AG08396 (cell line): ENCODE measurements at regions not wholly inside any gene's neighbourhood (a gene's known extent, or its start where the extent isn't known, plus 50 kb on each side); places are given as distances from the start of the nearest gene placed in this dataset.
"Not testable (repeated sequence)": the region's sequence is repeated elsewhere in the genome, so short reads cannot be mapped to it uniquely, and the experiment has no call there.

Source experiments
- DNase-seq: peaks from one replicate; pipeline ENCODE4 v3.0.0; 2012; ENCODE audit warnings: low spot score, mixed read lengths

GRCh38 chr4:141851246-141851891 is 215.0 kb downstream of the IL15 start:
- no peak for DNase-seq

GRCh38 chr4:141853091-141853764 is 216.8 kb downstream of the IL15 start:
- no peak for DNase-seq

GRCh38 chr4:141858437-141858836 is 222.1 kb downstream of the IL15 start:
- no peak for DNase-seq

GRCh38 chr4:141860974-141861373 is 224.6 kb downstream of the IL15 start:
- no peak for DNase-seq

- DNase-seq: no peak
Measured at GRCh38 chr4:141870152-141870551, 233.8 kb downstream of the IL15 start.

GRCh38 chr4:141871086-141871770 is 234.8 kb downstream of the IL15 start:
- no peak for DNase-seq

GRCh38 chr4:141882650-141883049 is 246.3 kb downstream of the IL15 start:
- DNase-seq: not testable (repeated sequence)

GRCh38 chr4:141884070-141884469 is 247.7 kb downstream of the IL15 start:
- no peak for DNase-seq

- no peak for DNase-seq
Measured at GRCh38 chr4:141885112-141885511, 248.7 kb downstream of the IL15 start.

GRCh38 chr4:141890279-141890678 is 253.9 kb downstream of the IL15 start:
- DNase-seq: no peak

- no peak for DNase-seq
Measured at GRCh38 chr4:141891260-141892120, 255.1 kb downstream of the IL15 start.

- DNase-seq: no peak
Measured at GRCh38 chr4:141896687-141897086, 260.3 kb downstream of the IL15 start.

- no peak for DNase-seq
Measured at GRCh38 chr4:141898346-141898745, 262.0 kb downstream of the IL15 start.

- DNase-seq: no peak
Measured at GRCh38 chr4:141899103-141899502, 262.7 kb downstream of the IL15 start.

GRCh38 chr4:141899541-141899940 is 263.2 kb downstream of the IL15 start:
- DNase-seq: no peak

- DNase-seq: no peak
Measured at GRCh38 chr4:141900856-141901255, 264.5 kb downstream of the IL15 start.

GRCh38 chr4:141905751-141906150 is 269.4 kb downstream of the IL15 start:
- peak; percentile 46 for DNase-seq

GRCh38 chr4:141909541-141909940 is 273.2 kb downstream of the IL15 start:
- DNase-seq: no peak

GRCh38 chr4:141912831-141913230 is 276.4 kb downstream of the IL15 start:
- DNase-seq: no peak

- no peak for DNase-seq
Measured at GRCh38 chr4:141913928-141914327, 277.5 kb downstream of the IL15 start.

GRCh38 chr4:141914746-141915145 is 278.4 kb downstream of the IL15 start:
- no peak for DNase-seq

- DNase-seq: no peak
Measured at GRCh38 chr4:141919649-141920048, 283.3 kb downstream of the IL15 start.
